ENCODE measurements at regions not wholly inside any gene's neighbourhood (a gene's known extent, or its start where the extent isn't known, plus 50 kb on each side); places are given as distances from the start of the nearest gene placed in this dataset.

- TF ChIP-seq CTCF (conservative IDR thresholded peaks at IDR 0.05) (no peak), ZFX (IDR thresholded peaks at IDR 0.05) (no peak)
These were observed 70.7 kb downstream of the RBM43 start for GRCh38 chr2:151191001-151191400.
